Panc1 (cell line): ENCODE measurements at regions not wholly inside any gene's neighbourhood (a gene's known extent, or its start where the extent isn't known, plus 50 kb on each side); places are given as distances from the start of the nearest gene placed in this dataset.

Experiments used
- ATAC-seq: fragments of 200-7000 bp; cut with Tn5 transposase; 2 replicates; pipeline ENCODE4 v1.9.1; 2020; ENCODE audit warnings: mild to moderate bottlenecking, moderate library complexity
- BruUV-seq: library from RNA; stranded (reverse); fragments of 400-500 nt; replicated peaks from 2 replicates; lab custom pipeline; 2021; lab: Mats Ljungman, UMichigan
- CTCF ChIA-PET: fragments of 300-600 bp; sonication (Branson Sonifier 250); formaldehyde crosslinking; loops from one replicate; lab custom pipeline; 2022; ENCODE audit warnings: antibody characterized with exemption; lab: Charles Lee
- POLR2A ChIA-PET: fragments of 300-600 bp; sonication (Branson Sonifier 250); formaldehyde crosslinking; loops from one replicate; lab custom pipeline; 2022; ENCODE audit warnings: antibody characterized with exemption; lab: Charles Lee
- DNase-seq: peaks from one replicate; pipeline ENCODE4 v3.0.0-alpha.2; 2010; ENCODE audit warnings: low read depth, low spot score
- H3K27ac ChIP-seq: 2 replicates; pipeline ENCODE4 v1.5.1; 2011; ENCODE audit warnings: mild to moderate bottlenecking, low read length, inconsistent platforms
- H3K27me3 ChIP-seq: fragments of 200-500 bp; sonication (Bioruptor generic); 2 replicates; pipeline ENCODE4 v1.6.0; 2014; ENCODE audit warnings: low read length, inconsistent platforms; ENCODE audit not compliant: control insufficient read depth, insufficient read depth
- H3K36me3 ChIP-seq: fragments of 200-500 bp; sonication (Bioruptor generic); 2 replicates; pipeline ENCODE4 v1.5.1; 2014; ENCODE audit warnings: inconsistent platforms, mild to moderate bottlenecking, low read length, moderate library complexity; ENCODE audit not compliant: control insufficient read depth, insufficient read depth
- H3K4me1 ChIP-seq: 2 replicates; pipeline ENCODE4 v1.5.1; 2011; ENCODE audit warnings: inconsistent platforms, mild to moderate bottlenecking, low read length, moderate library complexity; ENCODE audit not compliant: control insufficient read depth, insufficient read depth
- H3K4me3 ChIP-seq, 2 experiments: 2 replicates each; pipeline ENCODE4 v1.5.1; 2011 to 2012; ENCODE audit warnings: low read depth in 2 of 2, low read length in 2 of 2, mild to moderate bottlenecking in 2 of 2, inconsistent platforms in 1 of 2, moderate library complexity in 1 of 2
- H3K9me3 ChIP-seq: fragments of 200-500 bp; sonication (Bioruptor generic); 2 replicates; pipeline ENCODE4 v1.5.1; 2014; ENCODE audit warnings: low read depth, mild to moderate bottlenecking, inconsistent platforms, low read length, moderate library complexity; ENCODE audit not compliant: control insufficient read depth, insufficient read depth
- POLR2AphosphoS5 ChIP-seq: IDR thresholded peaks from 2 replicates; pipeline ENCODE4 v1.6.1; 2012; ENCODE audit warnings: mild to moderate bottlenecking, low read depth, low read length, moderate library complexity
- SIN3A ChIP-seq: IDR thresholded peaks from 2 replicates; pipeline ENCODE4 v1.6.1; 2012; ENCODE audit warnings: low read depth, mild to moderate bottlenecking, low read length, moderate library complexity, borderline replicate concordance; ENCODE audit not compliant: insufficient read depth
- TCF7L2 ChIP-seq: IDR thresholded peaks from 2 replicates; pipeline ENCODE4 v1.6.1; 2011; ENCODE audit warnings: mild to moderate bottlenecking, low read depth, low read length, inconsistent platforms
- in situ Hi-C: cut with HindIII; loops from 2 replicates; pipeline ENCODE4 v1.10.0; 2016; ENCODE audit warnings: low sequenced_read_pairs, low pct_unique_long_range_greater_than_20kb
- intact Hi-C: fragments of 100-400 bp; cut with micrococcal nuclease; formaldehyde crosslinking; loops from one replicate; pipeline ENCODE4 v1.10.0; 2022; ENCODE audit not compliant: unreplicated experiment
- TF ChIP-seq, protein P1 (sequence below), 2 experiments: IDR thresholded peaks; 2 replicates each; pipeline ENCODE4 v1.6.1; 2011 to 2012; ENCODE audit warnings: low read depth in 2 of 2, control low read depth in 1 of 2, low read length in 1 of 2, mild to moderate bottlenecking in 1 of 2, moderate library complexity in 1 of 2; ENCODE audit not compliant: insufficient read depth in 1 of 2
- TF ChIP-seq, protein P2 (sequence below): fragments of 450-650 bp; IDR thresholded peaks from 2 replicates; pipeline ENCODE4 v1.5.1; 2017; ENCODE audit warnings: mild to moderate bottlenecking

DNA sequence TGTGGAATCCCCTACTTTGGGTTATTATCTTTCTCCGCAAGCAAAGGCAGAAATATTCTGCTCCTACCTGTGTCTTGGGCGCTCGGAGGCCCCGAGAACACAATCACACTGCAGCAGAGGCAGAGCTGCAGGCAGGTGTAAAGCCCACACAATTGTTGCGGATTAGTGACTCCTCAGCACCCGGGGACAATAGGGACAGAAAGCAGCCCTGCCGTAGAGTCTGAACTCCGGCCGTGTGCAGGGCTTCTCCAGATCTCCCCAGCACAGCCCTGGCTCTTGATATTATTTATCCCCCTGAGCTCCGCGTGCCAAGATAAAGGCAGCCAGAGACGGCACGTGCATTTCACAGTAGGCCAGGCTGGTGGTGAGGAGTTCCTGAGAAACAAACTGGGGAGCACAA is 229.2 kb downstream of the EN1 start:
- no TSS peak for BruUV-seq
- H3K27ac ChIP-seq, result no peak overlapping the region
- no peak for TF ChIP-seq POLR2AphosphoS5
- no peak for TF ChIP-seq SIN3A
- TF ChIP-seq, protein P1, sequence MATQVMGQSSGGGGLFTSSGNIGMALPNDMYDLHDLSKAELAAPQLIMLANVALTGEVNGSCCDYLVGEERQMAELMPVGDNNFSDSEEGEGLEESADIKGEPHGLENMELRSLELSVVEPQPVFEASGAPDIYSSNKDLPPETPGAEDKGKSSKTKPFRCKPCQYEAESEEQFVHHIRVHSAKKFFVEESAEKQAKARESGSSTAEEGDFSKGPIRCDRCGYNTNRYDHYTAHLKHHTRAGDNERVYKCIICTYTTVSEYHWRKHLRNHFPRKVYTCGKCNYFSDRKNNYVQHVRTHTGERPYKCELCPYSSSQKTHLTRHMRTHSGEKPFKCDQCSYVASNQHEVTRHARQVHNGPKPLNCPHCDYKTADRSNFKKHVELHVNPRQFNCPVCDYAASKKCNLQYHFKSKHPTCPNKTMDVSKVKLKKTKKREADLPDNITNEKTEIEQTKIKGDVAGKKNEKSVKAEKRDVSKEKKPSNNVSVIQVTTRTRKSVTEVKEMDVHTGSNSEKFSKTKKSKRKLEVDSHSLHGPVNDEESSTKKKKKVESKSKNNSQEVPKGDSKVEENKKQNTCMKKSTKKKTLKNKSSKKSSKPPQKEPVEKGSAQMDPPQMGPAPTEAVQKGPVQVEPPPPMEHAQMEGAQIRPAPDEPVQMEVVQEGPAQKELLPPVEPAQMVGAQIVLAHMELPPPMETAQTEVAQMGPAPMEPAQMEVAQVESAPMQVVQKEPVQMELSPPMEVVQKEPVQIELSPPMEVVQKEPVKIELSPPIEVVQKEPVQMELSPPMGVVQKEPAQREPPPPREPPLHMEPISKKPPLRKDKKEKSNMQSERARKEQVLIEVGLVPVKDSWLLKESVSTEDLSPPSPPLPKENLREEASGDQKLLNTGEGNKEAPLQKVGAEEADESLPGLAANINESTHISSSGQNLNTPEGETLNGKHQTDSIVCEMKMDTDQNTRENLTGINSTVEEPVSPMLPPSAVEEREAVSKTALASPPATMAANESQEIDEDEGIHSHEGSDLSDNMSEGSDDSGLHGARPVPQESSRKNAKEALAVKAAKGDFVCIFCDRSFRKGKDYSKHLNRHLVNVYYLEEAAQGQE (IDR thresholded peaks at IDR 0.05; ENCODE audit: insufficient read depth in 1 of 2, low read depth in 2 of 2, low read length in 1 of 2), result no peak
- no peak for TF ChIP-seq TCF7L2
- TF ChIP-seq, protein P2, sequence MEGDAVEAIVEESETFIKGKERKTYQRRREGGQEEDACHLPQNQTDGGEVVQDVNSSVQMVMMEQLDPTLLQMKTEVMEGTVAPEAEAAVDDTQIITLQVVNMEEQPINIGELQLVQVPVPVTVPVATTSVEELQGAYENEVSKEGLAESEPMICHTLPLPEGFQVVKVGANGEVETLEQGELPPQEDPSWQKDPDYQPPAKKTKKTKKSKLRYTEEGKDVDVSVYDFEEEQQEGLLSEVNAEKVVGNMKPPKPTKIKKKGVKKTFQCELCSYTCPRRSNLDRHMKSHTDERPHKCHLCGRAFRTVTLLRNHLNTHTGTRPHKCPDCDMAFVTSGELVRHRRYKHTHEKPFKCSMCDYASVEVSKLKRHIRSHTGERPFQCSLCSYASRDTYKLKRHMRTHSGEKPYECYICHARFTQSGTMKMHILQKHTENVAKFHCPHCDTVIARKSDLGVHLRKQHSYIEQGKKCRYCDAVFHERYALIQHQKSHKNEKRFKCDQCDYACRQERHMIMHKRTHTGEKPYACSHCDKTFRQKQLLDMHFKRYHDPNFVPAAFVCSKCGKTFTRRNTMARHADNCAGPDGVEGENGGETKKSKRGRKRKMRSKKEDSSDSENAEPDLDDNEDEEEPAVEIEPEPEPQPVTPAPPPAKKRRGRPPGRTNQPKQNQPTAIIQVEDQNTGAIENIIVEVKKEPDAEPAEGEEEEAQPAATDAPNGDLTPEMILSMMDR, result no peak
- in situ Hi-C loops (no loop called here), intact Hi-C loops (no loop called here)
- no peaks in the 10 kb centered on the region for H3K4me1 ChIP-seq
- no peaks in the 10 kb centered on the region for H3K9me3 ChIP-seq
- ChIA-PET POLR2A (no interaction called here), CTCF (no interaction called here)
- H3K4me3 ChIP-seq, result no peak overlapping the region
- peaks cover 9% of the 10 kb centered on the region for H3K27me3 ChIP-seq
- no peak for ATAC-seq
- no peaks in the 10 kb centered on the region for H3K36me3 ChIP-seq
- no peak for DNase-seq

DNA sequence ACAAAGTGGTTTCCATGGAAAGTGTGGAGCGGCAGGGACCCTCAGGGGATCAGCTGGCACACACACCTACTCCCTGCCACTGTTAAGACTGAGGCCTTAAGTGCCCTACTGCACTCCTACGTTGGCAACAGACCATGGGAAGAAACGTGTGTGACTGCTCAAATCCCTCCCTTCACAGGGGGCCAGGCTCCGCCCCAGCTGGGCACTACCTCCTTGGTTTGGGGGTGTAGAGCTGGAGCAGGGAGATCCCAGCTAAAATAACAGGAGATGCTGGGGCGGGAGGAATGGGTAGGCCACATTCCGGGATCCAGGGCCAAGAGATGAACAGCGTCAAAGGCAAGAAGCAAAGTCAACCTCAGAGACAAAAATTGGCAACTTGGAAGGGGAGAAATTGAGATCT is 231.0 kb downstream of the EN1 start:
- ChIA-PET CTCF (no interaction called here), POLR2A (no interaction called here)
- TF ChIP-seq TCF7L2 (no peak), POLR2AphosphoS5 (no peak), SIN3A (no peak)
- TF ChIP-seq, protein P2, result no peak
- TF ChIP-seq, protein P1 (IDR thresholded peaks at IDR 0.05; ENCODE audit: insufficient read depth in 1 of 2, low read depth in 2 of 2, low read length in 1 of 2), result no peak
- DNase-seq (no peak), ATAC-seq (no peak)
- no peaks in the 10 kb centered on the region for H3K9me3 ChIP-seq
- H3K27ac ChIP-seq, result no peak overlapping the region
- BruUV-seq, result no TSS peak
- peaks cover 9% of the 10 kb centered on the region for H3K27me3 ChIP-seq
- no peaks in the 10 kb centered on the region for H3K36me3 ChIP-seq
- intact Hi-C loops, result no loop called here
- in situ Hi-C loops, result no loop called here
- H3K4me3 ChIP-seq, result no peak overlapping the region
- H3K4me1 ChIP-seq, result no peaks in the 10 kb centered on the region
